ENCODE measurements at regions not wholly inside any gene's neighbourhood (a gene's known extent, or its start where the extent isn't known, plus 50 kb on each side); places are given as distances from the start of the nearest gene placed in this dataset.

- TF ChIP-seq POLR2A (IDR thresholded peaks at IDR 0.05; ENCODE audit: low read depth, low read length) (no peak), POLR2AphosphoS5 (IDR thresholded peaks at IDR 0.05; ENCODE audit: low read depth, low read length) (no peak), TAF1 (IDR thresholded peaks at IDR 0.05; ENCODE audit: low read depth, low read length) (no peak), PAX5 (IDR thresholded peaks at IDR 0.05; ENCODE audit: insufficient read depth, low read length, severe bottlenecking) (no peak), SPI1 (IDR thresholded peaks at IDR 0.05; ENCODE audit: low read depth, low read length) (no peak), POU2F2 (IDR thresholded peaks at IDR 0.05; ENCODE audit: low read depth, low read length) (no peak)
These were observed 88.9 kb downstream of the NUDT12 start for GRCh38 chr5:103473725-103474124.
